CD14-positive monocyte (primary cell): ENCODE measurements at regions not wholly inside any gene's neighbourhood (a gene's known extent, or its start where the extent isn't known, plus 50 kb on each side); places are given as distances from the start of the nearest gene placed in this dataset.

ENCODE experiments used
- DNase-seq, 3 donors: peaks; one replicate each; pipeline ENCODE4 v3.0.0-alpha.2; 2011 to 2022
- H2AFZ ChIP-seq: 2 replicates; pipeline ENCODE4 v1.6.0; 2012; ENCODE audit warnings: mild to moderate bottlenecking, low read depth, low read length, inconsistent platforms; ENCODE audit not compliant: insufficient read depth, poor library complexity, severe bottlenecking
- H3K27ac ChIP-seq, 2 donors: 1 replicate in 1 of 2; 2 replicates in 1 of 2; pipeline ENCODE4 v1.5.1; 2012 to 2013; ENCODE audit warnings: low read length in 2 of 2, control low read depth in 1 of 2, inconsistent platforms in 1 of 2, low read depth in 1 of 2, mild to moderate bottlenecking in 1 of 2
- H3K27me3 ChIP-seq, 2 donors: one replicate each; pipeline versions ENCODE4 v1.6.0 to v1.6.1; 2011 to 2013; ENCODE audit warnings: low read length in 2 of 2; ENCODE audit not compliant: control insufficient read depth in 2 of 2, insufficient read depth in 2 of 2
- H3K36me3 ChIP-seq, 2 donors: replicated peaks in 1 of 2; 1 replicate in 1 of 2; 2 replicates in 1 of 2; pipeline versions ENCODE4 v1.5.1 to v1.6.1; 2012 to 2013; ENCODE audit warnings: low read length in 2 of 2, control low read depth in 1 of 2, inconsistent platforms in 1 of 2, mild to moderate bottlenecking in 1 of 2; ENCODE audit not compliant: insufficient read depth in 2 of 2, control insufficient read depth in 1 of 2
- H3K4me1 ChIP-seq, 2 donors: 1 replicate in 1 of 2; 2 replicates in 1 of 2; pipeline versions ENCODE4 v1.5.1 to v1.6.1; 2012 to 2013; ENCODE audit warnings: low read length in 2 of 2, control low read depth in 1 of 2, inconsistent platforms in 1 of 2, mild to moderate bottlenecking in 1 of 2, moderate library complexity in 1 of 2; ENCODE audit not compliant: insufficient read depth in 2 of 2, control insufficient read depth in 1 of 2
- H3K4me2 ChIP-seq: replicated peaks from 2 replicates; pipeline ENCODE3; 2012; ENCODE audit warnings: low read length, moderate library complexity, mild to moderate bottlenecking; ENCODE audit not compliant: poor library complexity, severe bottlenecking; ENCODE audit errors: extremely low read depth
- H3K4me3 ChIP-seq, 3 experiments: fragments of 200-600 bp in 1 of 3; sonication (generic) in 1 of 3; replicated peaks in 1 of 3; 1 replicate in 2 of 3; 2 replicates in 1 of 3; pipeline ENCODE4 v1.5.1; 2011 to 2013; ENCODE audit warnings: low read length in 3 of 3, mild to moderate bottlenecking in 3 of 3, control low read depth in 2 of 3, low read depth in 2 of 3, inconsistent platforms in 1 of 3, moderate library complexity in 1 of 3
- H3K79me2 ChIP-seq: 2 replicates; pipeline ENCODE4 v1.6.0; 2012; ENCODE audit warnings: mild to moderate bottlenecking, control low read depth, inconsistent platforms, low read length, moderate library complexity; ENCODE audit not compliant: insufficient read depth
- H3K9ac ChIP-seq: 2 replicates; pipeline ENCODE4 v1.6.0; 2017; ENCODE audit warnings: low read length, mild to moderate bottlenecking; ENCODE audit not compliant: insufficient read depth, poor library complexity, severe bottlenecking
- H3K9me3 ChIP-seq, 2 donors: replicated peaks in 1 of 2; 1 replicate in 1 of 2; 2 replicates in 1 of 2; pipeline versions ENCODE4 v1.5.1 to v1.6.1; 2012 to 2013; ENCODE audit warnings: low read length in 2 of 2, control low read depth in 1 of 2; ENCODE audit not compliant: control insufficient read depth in 1 of 2, insufficient read depth in 1 of 2
- H4K20me1 ChIP-seq: 2 replicates; pipeline ENCODE4 v1.6.0; 2012; ENCODE audit warnings: mild to moderate bottlenecking, low read length, control low read depth, moderate library complexity; ENCODE audit not compliant: insufficient read depth
- H3K27ac Mint-ChIP-seq, 7 donors: one replicate each; pipeline ENCODE4 v1.8.0; 2020; ENCODE audit warnings: mild to moderate bottlenecking in 7 of 7, mixed read lengths in 7 of 7, moderate library complexity in 6 of 7, inconsistent platforms in 2 of 7
- H3K27me3 Mint-ChIP-seq, 3 donors: one replicate each; pipeline ENCODE4 v1.8.0; 2021 to 2022; ENCODE audit warnings: low read depth in 3 of 3, mild to moderate bottlenecking in 3 of 3, mixed read lengths in 3 of 3, moderate library complexity in 3 of 3, inconsistent platforms in 1 of 3
- H3K36me3 Mint-ChIP-seq, 2 donors: one replicate each; pipeline ENCODE4 v1.8.0; 2020; ENCODE audit warnings: mixed read lengths in 2 of 2, inconsistent platforms in 1 of 2, mild to moderate bottlenecking in 1 of 2
- H3K4me1 Mint-ChIP-seq: one replicate; pipeline ENCODE4 v1.8.0; 2020; ENCODE audit warnings: mild to moderate bottlenecking, mixed read lengths
- H3K4me3 Mint-ChIP-seq, 2 donors: one replicate each; pipeline ENCODE4 v1.8.0; 2020; ENCODE audit warnings: mild to moderate bottlenecking in 2 of 2, mixed read lengths in 2 of 2, moderate library complexity in 1 of 2
- H3K9me3 Mint-ChIP-seq, 7 donors: one replicate each; pipeline ENCODE4 v1.8.0; 2020 to 2022; ENCODE audit warnings: mixed read lengths in 7 of 7, mild to moderate bottlenecking in 6 of 7, moderate library complexity in 6 of 7, inconsistent platforms in 2 of 7
- WGBS: methylation state at CpG from one replicate; pipeline ENCODE4 v1.1.5; 2013; ENCODE audit warnings: missing lambda C conversion rate; ENCODE audit not compliant: insufficient coverage; 5-methylcytosine and 5-hydroxymethylcytosine counted together
- intact Hi-C, 2 donors: fragments of 100-400 bp; cut with micrococcal nuclease; formaldehyde crosslinking; loops; one replicate each; pipeline versions ENCODE4 v1.15.0 to v1.15.1; 2023
- TF ChIP-seq, protein P1 (sequence below): fragments of 200-600 bp; IDR thresholded peaks from one replicate; pipeline ENCODE4 v1.8.0; 2022; ENCODE audit warnings: antibody characterized with exemption, mild to moderate bottlenecking

DNA sequence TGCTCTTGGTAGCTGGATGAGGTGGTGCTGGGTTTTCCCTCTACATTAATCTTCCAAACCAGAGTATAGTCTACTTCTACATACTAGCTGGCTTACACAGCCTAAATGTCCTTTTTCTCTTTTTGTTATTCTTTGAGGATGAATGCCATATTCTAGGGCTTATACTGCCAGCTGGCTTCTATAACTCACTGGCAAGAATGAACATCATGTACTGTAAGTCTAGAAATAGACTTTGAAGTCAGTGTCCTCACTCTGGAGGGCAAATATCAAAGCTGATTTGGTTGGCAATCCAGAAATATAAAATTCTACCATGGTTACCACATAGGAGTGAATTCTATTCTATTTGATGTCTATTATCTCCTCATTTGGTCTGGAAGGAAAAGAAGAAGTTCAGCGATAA, 251.7 kb upstream of the TYRP1 start:
- Mint-ChIP-seq H3K27ac (no peak overlapping the region), H3K4me1 (no peaks in the 10 kb centered on the region), H3K36me3 (no peaks in the 10 kb centered on the region), H3K27me3 (no peaks in the 10 kb centered on the region), H3K4me3 (no peak overlapping the region), H3K9me3 (peaks cover 0 to 12% (median 4%) of the 10 kb centered on the region in 7 donors)
- intact Hi-C loops: no loop called here
- Histone ChIP-seq H3K9ac (no peak overlapping the region), H3K4me3 (no peak overlapping the region), H3K36me3 (no peaks in the 10 kb centered on the region), H3K79me2 (no peaks in the 10 kb centered on the region), H3K27me3 (no peaks in the 10 kb centered on the region), H3K4me1 (no peaks in the 10 kb centered on the region), H2AFZ (no peak overlapping the region), H3K27ac (no peak overlapping the region), H4K20me1 (no peaks in the 10 kb centered on the region), H3K9me3 (peaks cover 0 to 6% of the 10 kb centered on the region in 2 donors), H3K4me2 (no peak overlapping the region)
- DNase-seq: no peak
- TF ChIP-seq, protein P1, sequence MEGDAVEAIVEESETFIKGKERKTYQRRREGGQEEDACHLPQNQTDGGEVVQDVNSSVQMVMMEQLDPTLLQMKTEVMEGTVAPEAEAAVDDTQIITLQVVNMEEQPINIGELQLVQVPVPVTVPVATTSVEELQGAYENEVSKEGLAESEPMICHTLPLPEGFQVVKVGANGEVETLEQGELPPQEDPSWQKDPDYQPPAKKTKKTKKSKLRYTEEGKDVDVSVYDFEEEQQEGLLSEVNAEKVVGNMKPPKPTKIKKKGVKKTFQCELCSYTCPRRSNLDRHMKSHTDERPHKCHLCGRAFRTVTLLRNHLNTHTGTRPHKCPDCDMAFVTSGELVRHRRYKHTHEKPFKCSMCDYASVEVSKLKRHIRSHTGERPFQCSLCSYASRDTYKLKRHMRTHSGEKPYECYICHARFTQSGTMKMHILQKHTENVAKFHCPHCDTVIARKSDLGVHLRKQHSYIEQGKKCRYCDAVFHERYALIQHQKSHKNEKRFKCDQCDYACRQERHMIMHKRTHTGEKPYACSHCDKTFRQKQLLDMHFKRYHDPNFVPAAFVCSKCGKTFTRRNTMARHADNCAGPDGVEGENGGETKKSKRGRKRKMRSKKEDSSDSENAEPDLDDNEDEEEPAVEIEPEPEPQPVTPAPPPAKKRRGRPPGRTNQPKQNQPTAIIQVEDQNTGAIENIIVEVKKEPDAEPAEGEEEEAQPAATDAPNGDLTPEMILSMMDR: no peak
- WGBS: no CpG with 5 or more reads among the region's 1 CpG

DNA sequence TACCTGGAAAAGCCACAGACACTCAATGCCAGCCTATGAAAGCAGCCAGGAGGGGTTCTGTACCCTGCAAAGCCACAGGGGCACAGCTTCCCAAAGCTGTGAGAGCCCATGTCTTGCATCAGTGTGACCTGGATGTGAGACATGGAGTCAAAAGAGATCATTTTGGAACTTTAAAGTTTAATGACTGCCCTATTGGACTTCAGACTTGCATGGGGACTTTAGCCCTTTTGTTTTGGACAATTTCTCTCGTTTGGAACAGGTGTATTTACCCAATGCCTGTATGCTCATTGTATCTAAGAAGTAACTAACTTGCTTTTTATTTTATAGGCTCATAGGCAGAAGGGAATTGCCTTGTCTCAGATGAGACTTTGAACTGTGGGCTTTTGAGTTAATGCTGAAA, 244.9 kb upstream of the TYRP1 start:
- Histone ChIP-seq H3K4me2 (no peak overlapping the region), H3K36me3 (no peaks in the 10 kb centered on the region), H3K4me1 (no peaks in the 10 kb centered on the region), H2AFZ (no peak overlapping the region), H4K20me1 (no peaks in the 10 kb centered on the region), H3K79me2 (no peaks in the 10 kb centered on the region), H3K9me3 (peaks cover 0 to 4% of the 10 kb centered on the region in 2 donors), H3K4me3 (no peak overlapping the region), H3K27me3 (no peaks in the 10 kb centered on the region), H3K27ac (no peak overlapping the region), H3K9ac (no peak overlapping the region)
- TF ChIP-seq, protein P1: no peak
- Mint-ChIP-seq H3K27ac (no peak overlapping the region), H3K4me3 (no peak overlapping the region), H3K36me3 (no peaks in the 10 kb centered on the region), H3K9me3 (peaks cover 0 to 8% (median 2%) of the 10 kb centered on the region in 7 donors), H3K27me3 (no peaks in the 10 kb centered on the region), H3K4me1 (no peaks in the 10 kb centered on the region)
- intact Hi-C loops: no loop called here
- WGBS: no CpG with 5 or more reads among the region's 1 CpG
- no peak for DNase-seq
